GM19397 (cell line): ENCODE measurements at regions not wholly inside any gene's neighbourhood (a gene's known extent, or its start where the extent isn't known, plus 50 kb on each side); places are given as distances from the start of the nearest gene placed in this dataset.
"Not testable (repeated sequence)": the region's sequence is repeated elsewhere in the genome, so short reads cannot be mapped to it uniquely, and the experiment has no call there.

Source experiments
- ATAC-seq: cut with Tn5 transposase; IDR thresholded peaks from one replicate; pipeline ENCODE4 v1.9.1; 2021; ENCODE audit warnings: mild to moderate bottlenecking, moderate library complexity; ENCODE audit not compliant: unreplicated experiment

DNA sequence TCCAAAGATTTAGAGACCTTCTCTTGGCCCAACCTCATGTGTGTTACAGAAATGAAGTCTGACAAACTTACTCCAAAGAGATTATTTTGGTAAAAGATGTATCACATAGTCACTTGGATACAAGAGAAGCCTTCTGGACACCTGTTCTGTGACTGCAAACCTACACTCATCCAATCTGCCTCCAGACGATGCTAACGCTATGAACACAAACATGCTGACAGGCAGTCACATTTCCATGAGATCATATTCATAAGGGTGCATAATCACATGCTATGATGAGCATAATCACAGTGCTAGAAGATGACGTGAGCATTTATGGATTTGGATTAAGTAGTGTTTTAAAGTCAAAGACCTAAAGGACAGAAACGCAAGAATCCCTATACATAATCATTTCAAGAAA is 340.2 kb downstream of the HACE1 start:
- ATAC-seq, result no peak

DNA sequence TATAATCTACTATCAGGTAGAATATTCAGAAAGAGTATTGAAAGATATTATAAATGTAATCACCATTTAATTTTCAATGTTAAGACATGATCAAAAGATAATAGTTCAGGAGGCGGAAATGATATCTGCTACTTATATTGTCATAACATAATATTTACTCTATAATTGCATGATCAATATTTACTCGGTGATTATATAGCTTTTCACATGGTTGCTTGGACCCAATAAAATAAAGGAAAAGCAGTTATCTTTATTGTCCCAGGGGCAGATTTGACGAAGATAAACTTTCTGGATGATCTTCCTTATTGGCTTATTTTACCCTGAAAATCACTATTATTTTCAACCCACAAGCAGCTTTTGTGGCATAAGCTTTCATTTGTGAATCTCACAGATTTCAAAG is 350.4 kb downstream of the HACE1 start:
- no peak for ATAC-seq

DNA sequence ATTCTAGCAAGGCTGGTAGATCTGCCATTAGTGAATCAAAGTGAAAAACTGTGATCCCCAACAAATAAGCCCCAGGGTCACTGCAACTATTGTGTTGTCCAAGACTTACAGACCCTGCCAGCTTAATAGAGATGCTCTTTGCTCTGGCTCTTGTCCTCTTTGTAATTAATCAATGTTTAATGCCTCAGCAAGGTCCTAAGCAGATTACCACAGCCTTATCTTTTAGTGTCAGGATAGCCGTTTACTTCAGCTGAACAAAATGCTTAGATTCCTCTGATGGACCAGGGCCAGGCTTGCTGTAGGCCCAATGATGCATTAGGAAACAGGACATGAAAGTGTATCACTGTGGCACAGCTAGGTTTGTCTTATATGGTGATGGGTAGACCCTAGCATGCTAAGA is 353.3 kb downstream of the HACE1 start:
- no peak for ATAC-seq

DNA sequence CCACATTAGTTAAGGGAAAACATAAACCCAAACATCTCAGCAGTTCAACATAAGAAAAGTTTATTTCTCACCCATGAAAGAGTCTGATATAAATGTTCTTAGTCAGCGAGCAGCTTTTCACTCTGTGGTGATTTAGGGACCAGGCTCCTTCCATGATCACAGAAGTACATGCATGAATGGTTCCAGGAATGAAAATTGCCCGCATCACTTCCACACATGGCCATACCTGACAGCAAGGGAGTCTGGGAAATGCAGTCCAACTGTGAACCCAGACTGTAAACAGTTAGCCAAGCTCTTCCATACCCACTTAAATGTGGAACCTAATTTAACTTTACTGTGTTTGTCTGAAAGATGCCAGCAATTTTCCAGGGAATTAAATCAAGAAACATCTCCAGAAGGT is 353.9 kb downstream of the HACE1 start:
- no peak for ATAC-seq

DNA sequence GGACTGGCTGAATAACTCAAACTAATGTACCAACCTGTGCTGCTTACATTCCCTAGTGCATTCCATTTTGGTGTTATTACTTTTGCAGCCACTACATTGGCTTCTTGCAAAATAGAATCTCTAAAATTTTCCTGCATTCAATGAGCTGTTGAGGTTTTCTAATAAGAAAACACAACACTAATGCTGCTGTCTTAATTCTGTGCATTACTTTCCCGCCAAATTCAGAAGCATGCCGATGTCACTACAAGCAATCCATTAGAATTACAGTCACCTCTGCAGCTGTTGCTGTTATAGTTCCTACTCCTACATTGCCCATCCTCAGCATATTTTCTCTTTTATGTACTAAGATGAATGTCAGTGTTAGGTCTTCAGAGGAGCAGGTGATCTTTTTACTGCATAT is 359.5 kb downstream of the HACE1 start:
- no peak for ATAC-seq

DNA sequence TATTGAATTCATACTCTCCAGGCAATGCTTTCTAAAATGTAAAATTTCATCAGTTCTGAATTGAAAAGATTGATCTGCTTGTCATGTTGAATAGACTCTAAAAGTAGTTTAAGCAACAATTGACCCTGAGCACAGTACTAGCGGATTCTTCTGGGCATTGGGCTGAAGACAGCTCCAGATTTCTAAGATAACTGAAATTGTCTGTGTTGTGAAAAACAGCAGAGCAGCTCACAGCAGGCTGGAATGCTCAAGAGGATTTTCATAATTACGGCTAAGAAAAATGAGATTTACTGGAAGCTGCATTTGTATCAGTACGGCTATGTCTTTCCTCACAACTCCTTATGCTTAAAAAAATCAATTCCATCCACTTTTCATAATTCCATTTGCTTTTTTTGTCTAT is 373.7 kb downstream of the HACE1 start:
- no peak for ATAC-seq

DNA sequence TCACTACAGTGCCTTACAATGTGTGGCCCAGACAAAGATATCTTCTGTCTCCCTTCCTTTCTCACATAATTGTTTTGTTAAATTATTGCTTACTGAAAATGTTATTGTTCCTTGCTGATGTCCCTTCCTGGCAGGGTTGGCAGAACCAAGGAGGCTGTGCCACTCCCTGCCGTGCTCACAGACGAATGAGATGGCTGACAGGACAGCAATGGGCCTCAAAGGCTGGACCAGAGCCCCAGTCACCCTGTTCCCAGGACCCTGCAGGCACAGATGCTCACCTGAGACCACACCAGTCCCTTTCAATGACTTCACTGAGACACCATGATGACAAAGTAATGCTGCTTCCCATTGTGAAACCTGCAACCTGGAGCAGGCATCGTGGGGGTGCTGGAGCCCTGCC is 375.1 kb downstream of the HACE1 start:
- ATAC-seq, result no peak

DNA sequence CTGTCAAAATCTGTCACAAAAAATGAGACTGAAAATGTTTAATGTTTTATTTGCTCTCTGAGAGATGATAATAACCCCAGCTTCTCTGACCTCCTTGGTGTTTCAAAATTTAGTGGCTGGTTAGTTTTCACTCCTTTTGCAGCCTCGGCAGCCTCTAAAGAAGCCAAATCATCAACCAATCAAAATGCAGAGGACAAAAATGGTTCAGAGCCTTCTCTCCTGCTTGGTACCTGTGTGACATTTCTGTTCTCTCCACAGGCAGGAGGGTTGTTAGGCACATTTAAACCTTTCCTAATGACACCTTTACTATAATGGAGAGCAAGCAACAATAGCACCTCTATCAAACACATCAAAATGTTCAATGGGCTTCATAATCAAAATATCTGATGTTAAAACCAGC is 375.5 kb downstream of the HACE1 start:
- ATAC-seq, result no peak

DNA sequence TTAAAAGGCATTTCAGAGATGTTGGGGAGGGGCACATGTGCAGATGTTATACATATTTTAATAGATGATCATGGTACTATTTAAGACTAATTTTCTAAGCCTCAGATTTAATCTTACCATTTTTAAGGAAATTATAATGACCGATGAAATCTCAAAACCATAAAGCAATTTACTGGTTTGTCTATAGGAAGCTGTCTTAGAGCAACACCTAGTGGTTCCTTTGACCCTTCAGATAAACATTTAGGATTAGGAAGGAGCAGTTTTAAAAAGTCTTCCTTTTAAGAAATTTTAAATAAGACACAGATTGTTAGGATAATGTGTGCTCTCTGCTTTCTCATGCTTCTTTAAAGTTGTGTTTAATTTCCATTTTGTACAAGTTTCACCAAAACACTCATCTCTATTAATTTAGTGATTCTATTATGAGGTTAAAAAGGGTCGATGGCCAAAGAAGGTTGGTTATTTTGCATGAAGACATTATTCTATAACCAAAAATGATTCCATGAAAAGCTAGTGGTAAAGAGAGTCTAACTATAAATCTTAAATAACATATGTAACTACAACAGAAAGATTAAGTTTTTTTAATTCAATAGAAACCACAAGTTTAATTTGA is 376.4 kb downstream of the HACE1 start:
- ATAC-seq, result no peak

DNA sequence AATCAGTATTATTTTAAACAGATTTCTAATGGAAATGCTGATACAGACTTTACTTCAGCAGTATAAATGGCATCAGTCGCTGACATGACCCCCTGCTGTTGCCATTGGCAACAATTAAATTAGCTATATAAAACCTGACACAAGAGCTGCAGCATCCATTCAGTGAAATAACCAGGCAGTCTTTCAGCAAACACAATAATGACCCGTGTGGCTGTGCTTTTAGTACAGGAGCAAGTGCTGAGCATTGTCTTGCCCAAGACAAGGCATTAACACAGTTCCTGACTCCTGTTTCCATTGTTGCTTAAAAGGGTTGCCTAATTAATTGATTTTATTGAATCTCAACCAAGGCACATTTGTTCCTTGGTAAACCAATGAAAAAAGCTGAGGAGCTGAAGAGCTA is 382.1 kb downstream of the HACE1 start:
- no peak for ATAC-seq

DNA sequence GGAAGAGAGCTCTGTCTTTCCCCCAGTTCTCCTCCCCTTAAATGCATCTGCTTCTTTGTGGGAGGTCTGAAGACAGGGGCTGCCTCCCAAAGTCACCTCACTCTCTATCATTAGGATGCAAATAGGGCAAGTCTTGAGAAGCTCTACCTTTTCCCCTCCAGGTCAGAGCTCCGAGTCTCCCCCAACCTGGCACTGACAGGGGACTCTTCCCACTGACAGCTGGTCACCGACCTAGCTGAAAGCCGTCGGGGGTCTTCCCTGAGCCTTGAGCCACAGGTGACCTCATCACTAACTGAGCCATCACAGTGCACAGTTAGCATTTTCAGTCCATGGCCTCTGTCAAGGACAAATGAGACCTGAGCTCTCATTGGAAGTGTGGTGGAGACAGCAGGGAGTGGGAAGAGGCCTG is 386.7 kb downstream of the HACE1 start:
- ATAC-seq, result no peak

DNA sequence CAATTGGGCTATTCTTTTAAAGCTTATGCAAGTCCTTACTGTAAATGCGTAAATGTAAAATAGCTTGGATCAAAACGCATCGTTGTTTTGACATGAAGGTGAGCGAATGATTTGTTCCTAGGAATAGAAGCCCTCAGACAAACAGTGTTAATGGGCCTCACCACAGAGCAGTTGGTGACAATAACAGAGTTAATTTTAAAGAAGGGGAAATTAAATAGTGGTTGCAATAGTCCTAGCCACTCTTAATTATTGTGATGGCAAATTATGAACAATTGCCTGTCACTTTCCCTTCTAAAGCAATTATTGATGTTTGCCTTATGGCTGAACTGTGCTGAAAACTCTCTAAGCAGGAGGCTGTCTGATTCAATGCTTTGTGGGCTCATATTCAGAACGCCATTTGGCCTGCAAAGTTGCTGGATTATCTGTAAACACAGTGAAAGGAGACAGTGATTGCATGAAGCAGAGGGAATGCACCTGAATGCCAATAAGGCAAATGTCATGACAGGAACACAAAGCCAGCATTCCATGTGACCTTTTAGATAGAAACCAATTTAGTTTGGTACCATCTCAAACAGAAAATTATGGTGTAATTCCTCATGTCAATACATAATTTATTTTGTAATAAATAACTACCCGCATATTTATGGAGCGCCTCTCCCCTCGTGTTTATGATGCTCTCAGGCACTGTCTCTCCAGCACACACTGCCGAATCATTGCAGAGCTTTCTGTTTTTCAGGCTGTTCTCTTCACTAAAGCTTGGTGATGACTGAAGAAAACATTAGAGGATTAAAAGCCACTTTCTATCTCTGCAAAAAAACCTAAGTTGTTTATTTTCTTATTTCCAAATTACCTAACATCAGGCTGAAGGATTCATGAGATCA is 387.5 kb downstream of the HACE1 start:
- ATAC-seq, result no peak

DNA sequence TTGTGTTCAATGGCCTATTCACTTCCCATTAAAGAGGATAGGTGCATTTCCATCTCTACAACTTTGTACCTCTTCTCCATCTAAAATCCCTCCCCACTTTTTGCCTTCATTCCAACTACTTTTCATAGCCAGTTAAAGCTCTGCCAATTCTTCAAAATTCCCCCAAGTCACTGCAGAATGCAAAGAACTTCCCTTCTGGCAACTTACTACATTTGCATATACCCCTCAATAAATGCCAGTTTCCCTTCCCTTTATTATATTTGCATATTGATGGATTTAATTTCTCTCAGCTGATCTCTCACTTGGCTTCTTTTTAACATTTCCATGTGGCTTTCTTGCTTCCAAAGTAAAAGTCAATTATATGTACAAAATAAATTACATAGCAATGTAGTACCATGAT is 393.4 kb downstream of the HACE1 start:
- ATAC-seq, result no peak

DNA sequence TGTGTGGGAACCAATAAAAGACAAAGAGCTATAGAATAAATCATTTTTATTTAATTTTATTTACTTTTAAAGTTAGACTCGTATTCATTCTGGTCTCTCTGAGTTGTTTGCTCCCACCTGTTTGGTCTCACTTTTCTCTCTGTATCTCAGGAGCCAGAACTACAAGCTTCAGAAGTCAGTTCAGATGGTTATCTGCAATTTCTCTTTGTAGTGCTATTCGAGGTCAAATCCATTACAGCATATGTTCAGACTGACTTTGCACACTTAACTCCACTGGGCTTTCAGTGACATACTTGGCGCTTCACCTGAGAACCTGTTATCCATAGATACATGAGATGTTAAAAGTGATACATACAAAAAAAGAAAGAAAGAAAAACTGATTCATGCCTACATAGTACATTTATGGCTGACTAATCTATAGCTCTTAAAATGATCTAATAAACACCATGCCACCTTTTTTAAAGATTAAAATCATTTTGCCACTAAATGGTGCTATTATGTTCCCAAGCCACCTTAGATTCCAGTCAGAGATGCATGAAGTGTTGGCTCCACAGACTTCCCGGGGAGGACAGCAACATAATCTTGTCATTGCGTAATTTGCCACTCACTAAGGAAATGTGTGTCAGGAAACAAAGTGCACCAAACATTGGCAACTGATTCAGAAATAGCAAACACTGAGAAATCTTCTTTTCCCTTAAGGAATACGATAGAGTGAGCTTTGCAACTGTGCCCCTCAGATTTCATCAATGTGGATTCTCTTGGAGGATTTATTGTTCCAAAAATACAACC is 396.7 kb downstream of the HACE1 start:
- no peak for ATAC-seq

DNA sequence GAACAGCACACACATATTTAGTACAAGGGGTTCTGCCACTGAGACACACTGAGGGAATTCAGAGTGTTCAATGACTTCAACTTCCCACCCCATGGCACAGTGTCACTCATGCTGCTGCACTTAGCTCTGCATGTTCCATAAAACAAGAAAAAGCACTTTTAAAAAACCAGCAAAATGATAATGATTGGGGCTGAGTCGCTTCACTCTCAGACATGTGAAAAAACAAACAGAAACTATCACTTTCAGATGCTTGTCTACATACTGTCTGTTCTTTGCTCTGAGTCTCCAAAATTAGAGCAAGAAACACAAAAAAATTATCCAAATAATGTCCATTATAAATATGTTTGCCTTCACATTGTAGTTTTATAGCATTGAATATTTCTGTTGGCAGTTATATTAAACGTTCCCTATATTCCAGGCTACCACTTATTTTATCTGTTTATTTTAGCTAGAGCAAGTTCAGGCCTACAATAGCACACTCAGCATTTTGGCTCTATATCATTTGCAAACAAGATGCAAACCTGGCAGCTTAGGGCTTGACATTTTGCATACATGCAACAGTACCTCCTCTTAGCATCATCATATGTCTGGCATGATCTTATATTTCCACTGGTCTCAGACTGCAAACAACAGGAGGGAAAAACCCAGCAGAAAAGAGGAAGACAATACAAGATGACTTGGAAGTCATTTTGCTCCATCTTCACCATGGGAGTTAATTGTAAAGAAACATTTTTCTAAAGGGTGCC is 398.8 kb downstream of the HACE1 start:
- ATAC-seq, result no peak

DNA sequence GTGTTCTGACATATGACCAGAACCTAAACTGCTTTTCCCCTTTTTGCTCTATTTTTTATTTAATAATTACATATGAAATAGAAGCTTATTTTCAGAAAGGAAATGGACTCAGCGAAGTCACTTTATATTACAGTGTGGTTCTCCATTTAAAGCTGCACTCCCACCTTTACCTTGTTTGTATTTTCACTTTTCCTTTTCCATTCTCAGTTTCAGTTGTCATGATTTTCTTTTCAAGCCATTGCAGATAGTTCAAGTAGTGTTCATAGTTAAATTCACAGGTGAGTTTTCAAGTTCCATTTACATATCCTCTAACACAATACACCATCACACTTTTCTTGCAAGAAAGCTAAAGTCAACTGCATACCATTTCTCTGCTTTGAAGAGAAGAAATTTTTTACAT is 400.2 kb downstream of the HACE1 start:
- ATAC-seq, result peak; percentile 67

DNA sequence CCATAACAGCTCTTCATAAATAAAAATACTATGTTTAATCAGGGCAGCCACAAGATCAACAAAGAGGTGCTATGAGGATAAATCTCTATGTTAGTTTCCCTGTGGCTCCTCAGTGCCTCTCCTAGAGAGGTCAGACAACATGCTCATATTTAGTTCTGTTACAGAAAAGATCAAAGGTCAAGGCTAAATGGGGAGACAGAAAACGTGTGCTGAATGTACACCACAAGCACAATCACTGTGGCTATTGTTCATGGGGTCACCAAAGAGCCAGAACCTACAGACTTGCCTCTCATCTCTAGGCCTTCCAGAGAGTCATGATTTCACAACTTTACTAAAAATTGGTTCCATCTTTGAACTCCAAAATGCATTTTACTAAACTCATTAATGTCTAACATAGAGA is 409.8 kb downstream of the HACE1 start:
- no peak for ATAC-seq

DNA sequence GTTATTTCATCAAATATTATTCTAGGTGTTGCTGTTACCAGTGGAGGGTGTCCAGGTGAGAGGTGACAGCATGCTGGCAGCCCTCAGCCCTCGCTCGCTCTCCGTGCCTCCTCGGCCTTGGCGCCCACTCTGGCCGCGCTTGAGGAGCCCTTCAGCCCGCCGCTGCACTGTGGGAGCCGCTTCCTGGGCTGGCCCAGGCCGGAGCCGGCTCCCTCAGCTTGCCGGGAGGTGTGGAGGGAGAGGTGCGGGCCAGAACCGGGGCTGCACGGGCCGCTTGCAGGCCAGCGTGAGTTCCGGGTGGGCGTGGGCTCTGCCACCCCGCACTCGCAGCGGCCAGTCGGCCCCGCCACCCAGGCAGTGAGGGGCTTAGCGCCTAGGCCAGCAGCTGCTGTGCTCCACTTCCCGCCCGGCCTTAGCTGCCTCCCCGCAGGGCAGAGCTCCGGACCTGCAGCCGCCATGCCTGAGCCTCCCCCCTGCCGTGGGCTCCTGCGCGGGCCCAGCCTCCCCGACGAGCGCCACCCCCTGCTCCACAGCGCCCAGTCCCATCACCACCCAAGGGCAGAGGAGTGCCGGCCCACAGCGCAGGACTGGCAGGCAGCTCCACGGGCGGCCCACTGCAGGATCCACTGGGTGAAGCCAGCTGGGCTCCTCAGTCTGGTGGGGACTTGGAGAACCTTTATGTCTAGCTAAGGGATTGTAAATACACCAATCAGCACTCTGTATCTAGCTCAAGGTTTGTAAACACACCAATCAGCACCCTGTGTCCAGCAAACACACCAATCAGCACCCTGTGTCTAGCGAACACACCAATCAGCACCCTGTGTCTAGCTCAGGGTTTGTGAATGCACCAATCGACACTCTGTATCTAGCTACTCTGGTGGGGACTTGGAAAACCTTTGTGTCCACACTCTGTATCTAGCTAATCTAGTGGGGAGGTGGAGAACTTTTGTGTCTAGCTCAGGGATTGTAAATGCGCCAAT is 413.3 kb downstream of the HACE1 start:
- not testable (repeated sequence) for ATAC-seq

DNA sequence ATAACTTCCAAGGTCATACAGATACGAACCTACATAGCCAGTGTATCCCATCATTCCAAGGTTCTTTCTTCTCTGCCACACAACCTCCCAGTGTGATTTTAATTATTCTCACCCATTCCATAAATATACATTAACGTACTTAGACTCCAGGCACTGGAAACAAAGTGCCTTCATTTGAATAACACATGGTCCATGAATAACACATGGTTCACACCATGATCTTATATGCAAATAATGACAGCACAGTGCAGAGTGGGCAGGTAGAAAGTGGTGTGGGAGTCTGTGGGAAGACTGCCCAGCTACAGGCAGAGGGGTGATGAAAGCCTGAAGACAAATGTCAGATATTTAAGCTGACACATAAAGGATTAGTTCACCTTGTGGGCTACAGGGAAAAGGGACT is 425.2 kb downstream of the HACE1 start:
- no peak for ATAC-seq

DNA sequence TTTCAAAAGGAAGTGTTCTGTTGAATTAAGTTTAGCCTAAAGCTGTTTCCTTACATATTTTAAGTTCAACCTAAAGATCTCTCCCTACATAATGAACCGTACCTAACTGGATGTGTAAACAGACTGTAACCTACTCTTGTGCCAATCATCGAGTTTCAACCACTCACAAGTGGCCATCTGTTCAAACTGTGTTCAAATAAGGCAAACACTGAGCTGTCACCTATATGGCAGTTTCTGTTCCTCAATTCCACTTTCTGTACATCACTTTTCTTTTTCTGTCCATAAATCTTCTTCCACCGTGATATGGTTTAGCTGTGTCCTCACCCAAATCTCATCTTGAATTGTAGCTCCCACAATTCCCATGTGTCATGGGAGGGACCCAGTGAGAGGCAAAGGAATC is 428.6 kb downstream of the HACE1 start:
- ATAC-seq, result peak; percentile 45
